HFFc6 (cell line): ENCODE measurements at regions not wholly inside any gene's neighbourhood (a gene's known extent, or its start where the extent isn't known, plus 50 kb on each side); places are given as distances from the start of the nearest gene placed in this dataset.

Experiments used
- DNase-seq: peaks from one replicate; pipeline ENCODE4 v3.0.0-alpha.2; 2018
- H3K27ac Mint-ChIP-seq: 2 replicates; pipeline ENCODE4 v1.8.0; 2020; ENCODE audit warnings: mild to moderate bottlenecking, mixed read lengths
- H3K27me3 Mint-ChIP-seq: 2 replicates; pipeline ENCODE4 v1.8.0; 2021; ENCODE audit warnings: mild to moderate bottlenecking, moderate library complexity, mixed read lengths; ENCODE audit not compliant: insufficient read depth
- H3K36me3 Mint-ChIP-seq: 2 replicates; pipeline ENCODE4 v1.8.0; 2021; ENCODE audit warnings: low read depth, mixed read lengths
- H3K4me1 Mint-ChIP-seq: 2 replicates; pipeline ENCODE4 v1.8.0; 2020; ENCODE audit warnings: low read depth, mixed read lengths
- H3K4me3 Mint-ChIP-seq: 2 replicates; pipeline ENCODE4 v1.8.0; 2020; ENCODE audit warnings: mild to moderate bottlenecking, moderate library complexity, mixed read lengths
- H3K9me3 Mint-ChIP-seq: 2 replicates; pipeline ENCODE4 v1.8.0; 2020; ENCODE audit warnings: mild to moderate bottlenecking, mixed read lengths
- TF ChIP-seq, protein P1 (sequence below): fragments of 200-600 bp; sonication (generic); IDR thresholded peaks from 2 replicates; pipeline ENCODE4 v1.5.0; 2021; ENCODE audit warnings: antibody characterized with exemption, mild to moderate bottlenecking

DNA sequence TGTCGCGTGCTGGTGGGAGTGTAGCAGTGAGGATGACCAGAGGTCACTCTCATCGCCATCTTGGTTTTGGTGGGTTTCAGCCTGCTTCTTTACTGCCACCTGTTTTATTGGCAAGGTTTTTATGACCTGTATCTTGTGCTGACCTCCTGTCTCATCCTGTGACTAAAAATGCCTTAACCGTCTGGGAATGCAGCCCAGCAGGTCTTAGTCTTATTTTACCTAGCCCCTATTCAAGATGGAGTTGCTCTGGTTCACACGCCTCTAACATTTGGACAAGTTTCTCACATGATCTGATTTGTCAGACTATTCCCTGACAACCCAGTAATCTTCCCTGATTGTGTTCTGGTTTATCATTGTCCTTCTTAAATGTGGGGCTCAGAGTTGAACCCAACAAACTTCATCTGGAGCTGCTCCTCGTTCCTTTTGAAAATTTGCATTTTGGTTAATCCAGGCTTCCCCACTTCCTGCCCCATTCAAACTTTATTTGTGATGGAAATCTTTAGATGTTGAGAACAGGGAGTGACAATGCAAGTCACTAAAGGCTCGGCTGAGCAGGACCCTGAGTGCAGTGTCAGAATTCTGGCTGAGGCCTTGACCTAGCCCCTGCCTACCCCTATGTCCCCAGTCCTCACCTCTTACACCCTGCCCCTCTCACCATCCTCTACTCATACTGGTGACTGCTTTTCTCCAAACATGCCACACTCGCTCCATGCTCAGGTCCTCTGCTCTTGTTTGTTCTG, 226.8 kb downstream of the STIM2 start:
- H3K27ac Mint-ChIP-seq, result no peak overlapping the region
- peaks cover 6% of the 10 kb centered on the region for H3K4me1 Mint-ChIP-seq
- H3K4me3 Mint-ChIP-seq, result no peak overlapping the region
- DNase-seq, result no peak
- TF ChIP-seq, protein P1, sequence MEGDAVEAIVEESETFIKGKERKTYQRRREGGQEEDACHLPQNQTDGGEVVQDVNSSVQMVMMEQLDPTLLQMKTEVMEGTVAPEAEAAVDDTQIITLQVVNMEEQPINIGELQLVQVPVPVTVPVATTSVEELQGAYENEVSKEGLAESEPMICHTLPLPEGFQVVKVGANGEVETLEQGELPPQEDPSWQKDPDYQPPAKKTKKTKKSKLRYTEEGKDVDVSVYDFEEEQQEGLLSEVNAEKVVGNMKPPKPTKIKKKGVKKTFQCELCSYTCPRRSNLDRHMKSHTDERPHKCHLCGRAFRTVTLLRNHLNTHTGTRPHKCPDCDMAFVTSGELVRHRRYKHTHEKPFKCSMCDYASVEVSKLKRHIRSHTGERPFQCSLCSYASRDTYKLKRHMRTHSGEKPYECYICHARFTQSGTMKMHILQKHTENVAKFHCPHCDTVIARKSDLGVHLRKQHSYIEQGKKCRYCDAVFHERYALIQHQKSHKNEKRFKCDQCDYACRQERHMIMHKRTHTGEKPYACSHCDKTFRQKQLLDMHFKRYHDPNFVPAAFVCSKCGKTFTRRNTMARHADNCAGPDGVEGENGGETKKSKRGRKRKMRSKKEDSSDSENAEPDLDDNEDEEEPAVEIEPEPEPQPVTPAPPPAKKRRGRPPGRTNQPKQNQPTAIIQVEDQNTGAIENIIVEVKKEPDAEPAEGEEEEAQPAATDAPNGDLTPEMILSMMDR, result no peak
- no peaks in the 10 kb centered on the region for H3K36me3 Mint-ChIP-seq
- H3K27me3 Mint-ChIP-seq, result peaks cover 38% of the 10 kb centered on the region
- H3K9me3 Mint-ChIP-seq, result no peaks in the 10 kb centered on the region

DNA sequence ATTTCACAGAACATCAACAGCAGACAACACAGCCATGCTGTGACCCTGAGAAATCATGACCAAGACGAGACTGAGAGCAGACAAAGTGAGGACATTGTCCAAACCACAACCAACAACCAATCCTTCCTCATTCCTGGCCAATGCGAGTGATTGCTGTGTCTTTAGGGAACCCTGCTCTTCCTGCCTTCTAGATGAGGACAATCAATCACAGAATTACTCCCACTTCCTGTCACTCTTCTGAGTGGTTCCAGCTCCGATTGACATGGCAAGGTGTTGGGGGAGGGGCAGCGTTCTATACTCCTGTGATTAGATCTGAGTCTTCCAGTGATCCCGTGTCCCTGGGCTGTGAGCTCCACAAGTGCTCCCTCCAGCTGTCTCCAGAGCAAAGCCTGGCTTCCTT, 227.8 kb downstream of the STIM2 start:
- Mint-ChIP-seq H3K4me1 (peaks cover 6% of the 10 kb centered on the region), H3K36me3 (no peaks in the 10 kb centered on the region), H3K27me3 (peaks cover 35% of the 10 kb centered on the region), H3K9me3 (no peaks in the 10 kb centered on the region), H3K27ac (no peak overlapping the region), H3K4me3 (no peak overlapping the region)
- TF ChIP-seq, protein P1, result no peak
- DNase-seq, result no peak

DNA sequence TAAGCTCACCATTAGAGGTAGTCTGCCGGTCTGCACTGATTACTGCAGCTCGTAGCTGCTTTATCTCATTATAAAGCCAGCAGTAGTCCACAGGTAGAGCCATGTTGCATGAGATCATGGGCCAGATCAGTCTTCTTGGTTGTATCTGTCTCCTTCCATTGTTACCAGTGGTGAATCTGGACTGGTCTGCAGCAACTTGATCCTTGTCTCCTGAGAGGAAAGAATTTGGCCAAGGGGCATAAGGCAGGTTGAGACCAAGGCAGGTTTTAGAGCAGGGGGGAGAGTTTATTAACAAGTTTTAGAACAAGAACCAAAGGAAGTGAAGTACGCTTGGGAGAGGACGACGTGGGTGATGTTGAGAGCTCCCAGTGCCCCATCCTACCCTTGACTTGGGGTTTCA, 228.5 kb downstream of the STIM2 start:
- DNase-seq, result no peak
- no peaks in the 10 kb centered on the region for H3K9me3 Mint-ChIP-seq
- no peak overlapping the region for H3K4me3 Mint-ChIP-seq
- H3K27ac Mint-ChIP-seq, result no peak overlapping the region
- H3K27me3 Mint-ChIP-seq, result peaks cover 30% of the 10 kb centered on the region
- H3K36me3 Mint-ChIP-seq, result no peaks in the 10 kb centered on the region
- peaks cover 6% of the 10 kb centered on the region for H3K4me1 Mint-ChIP-seq
- TF ChIP-seq, protein P1, result no peak

DNA sequence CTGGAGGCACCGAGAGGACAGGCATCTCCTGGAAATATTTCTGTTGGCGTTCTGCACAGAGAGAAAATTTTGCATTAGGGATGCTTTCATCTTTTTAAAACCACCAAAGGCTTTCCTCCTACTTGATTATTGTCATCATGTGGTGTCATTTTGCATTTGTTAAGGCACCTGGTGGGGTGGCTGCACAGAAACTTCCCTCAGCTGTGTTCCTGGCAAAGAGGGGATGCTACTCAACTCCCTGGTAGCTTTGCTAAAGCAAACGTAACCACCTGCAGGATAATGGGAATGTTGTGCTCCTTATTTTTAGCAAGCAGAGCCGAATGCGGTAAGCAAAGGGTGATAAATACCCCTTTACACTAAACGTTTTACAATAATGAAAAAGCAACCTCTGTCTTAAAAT, 229.8 kb downstream of the STIM2 start:
- no peaks in the 10 kb centered on the region for H3K36me3 Mint-ChIP-seq
- H3K4me1 Mint-ChIP-seq, result peaks cover 2% of the 10 kb centered on the region
- H3K27ac Mint-ChIP-seq, result no peak overlapping the region
- no peaks in the 10 kb centered on the region for H3K9me3 Mint-ChIP-seq
- H3K27me3 Mint-ChIP-seq, result peaks cover 28% of the 10 kb centered on the region; the same call in 1 of the 2 replicates
- no peak for DNase-seq
- H3K4me3 Mint-ChIP-seq, result no peak overlapping the region
- TF ChIP-seq, protein P1, result no peak

DNA sequence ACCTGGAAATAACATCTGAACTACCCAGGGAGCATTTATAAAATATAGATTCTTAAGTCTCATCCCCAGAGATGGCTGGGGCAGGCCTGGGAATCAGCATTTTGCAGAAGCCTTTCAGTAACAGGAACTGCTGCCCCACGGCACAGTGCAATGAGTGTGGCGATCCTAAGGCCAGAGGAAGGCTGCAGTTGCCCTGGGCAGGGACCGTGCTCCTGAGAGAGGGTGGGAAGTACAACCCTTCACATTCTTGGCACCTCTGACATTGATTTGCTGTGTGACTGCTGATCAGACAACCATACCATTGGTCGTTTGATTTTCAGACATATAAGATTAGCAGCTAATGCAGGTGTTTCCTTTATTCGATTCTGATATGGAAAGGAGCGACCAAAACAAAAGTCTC, 233.6 kb downstream of the STIM2 start:
- no peak for DNase-seq
- Mint-ChIP-seq H3K4me3 (no peak overlapping the region), H3K9me3 (no peaks in the 10 kb centered on the region), H3K4me1 (no peaks in the 10 kb centered on the region), H3K27me3 (peaks cover 35% of the 10 kb centered on the region), H3K36me3 (no peaks in the 10 kb centered on the region), H3K27ac (no peak overlapping the region)
- TF ChIP-seq, protein P1, result no peak
